ENCODE measurements at regions not wholly inside any gene's neighbourhood (a gene's known extent, or its start where the extent isn't known, plus 50 kb on each side); places are given as distances from the start of the nearest gene placed in this dataset.

DNA sequence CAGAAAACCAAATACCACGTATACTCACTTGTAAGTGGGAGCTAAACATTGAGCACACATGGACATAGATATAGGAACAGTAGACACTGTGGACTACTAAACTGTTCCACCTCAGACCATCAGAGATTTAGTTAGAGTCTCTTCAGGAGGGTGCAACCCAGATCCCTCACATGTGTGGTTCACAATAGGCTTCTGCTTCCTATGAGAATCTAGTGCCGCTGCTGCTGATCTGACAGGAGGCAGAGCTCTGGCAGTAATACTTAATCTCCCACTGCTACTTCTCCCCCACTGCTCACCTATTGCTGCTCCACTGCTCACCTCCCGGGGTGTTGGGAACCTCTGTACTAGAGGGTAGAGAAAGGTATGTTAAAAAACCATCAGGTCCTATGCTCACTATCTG, 533.3 kb downstream of the NSUN3 start:
- Histone ChIP-seq H3K36me3 (no peaks in the 10 kb centered on the region), H3K27me3 (no peaks in the 10 kb centered on the region), H3K27ac (no peak overlapping the region), H3K4me3 (no peak overlapping the region), H3K4me1 (no peaks in the 10 kb centered on the region), H3K9me3 (no peaks in the 10 kb centered on the region)
- TF ChIP-seq POLR2AphosphoS5 (IDR thresholded peaks at IDR 0.05) (no peak), POLR2A (IDR thresholded peaks at IDR 0.05) (no peak), EP300 (IDR thresholded peaks at IDR 0.05) (no peak)
- TF ChIP-seq, protein P1, sequence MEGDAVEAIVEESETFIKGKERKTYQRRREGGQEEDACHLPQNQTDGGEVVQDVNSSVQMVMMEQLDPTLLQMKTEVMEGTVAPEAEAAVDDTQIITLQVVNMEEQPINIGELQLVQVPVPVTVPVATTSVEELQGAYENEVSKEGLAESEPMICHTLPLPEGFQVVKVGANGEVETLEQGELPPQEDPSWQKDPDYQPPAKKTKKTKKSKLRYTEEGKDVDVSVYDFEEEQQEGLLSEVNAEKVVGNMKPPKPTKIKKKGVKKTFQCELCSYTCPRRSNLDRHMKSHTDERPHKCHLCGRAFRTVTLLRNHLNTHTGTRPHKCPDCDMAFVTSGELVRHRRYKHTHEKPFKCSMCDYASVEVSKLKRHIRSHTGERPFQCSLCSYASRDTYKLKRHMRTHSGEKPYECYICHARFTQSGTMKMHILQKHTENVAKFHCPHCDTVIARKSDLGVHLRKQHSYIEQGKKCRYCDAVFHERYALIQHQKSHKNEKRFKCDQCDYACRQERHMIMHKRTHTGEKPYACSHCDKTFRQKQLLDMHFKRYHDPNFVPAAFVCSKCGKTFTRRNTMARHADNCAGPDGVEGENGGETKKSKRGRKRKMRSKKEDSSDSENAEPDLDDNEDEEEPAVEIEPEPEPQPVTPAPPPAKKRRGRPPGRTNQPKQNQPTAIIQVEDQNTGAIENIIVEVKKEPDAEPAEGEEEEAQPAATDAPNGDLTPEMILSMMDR (IDR thresholded peaks at IDR 0.05) = no peak
- 67 to 89% (median 79%) methylated on average over 3 of the region's 3 CpGs for WGBS, 5 donors
- DNase-seq = no peak
- intact Hi-C loops (cut with DNase I; ENCODE audit: low total_unique reads) = no loop called here

DNA sequence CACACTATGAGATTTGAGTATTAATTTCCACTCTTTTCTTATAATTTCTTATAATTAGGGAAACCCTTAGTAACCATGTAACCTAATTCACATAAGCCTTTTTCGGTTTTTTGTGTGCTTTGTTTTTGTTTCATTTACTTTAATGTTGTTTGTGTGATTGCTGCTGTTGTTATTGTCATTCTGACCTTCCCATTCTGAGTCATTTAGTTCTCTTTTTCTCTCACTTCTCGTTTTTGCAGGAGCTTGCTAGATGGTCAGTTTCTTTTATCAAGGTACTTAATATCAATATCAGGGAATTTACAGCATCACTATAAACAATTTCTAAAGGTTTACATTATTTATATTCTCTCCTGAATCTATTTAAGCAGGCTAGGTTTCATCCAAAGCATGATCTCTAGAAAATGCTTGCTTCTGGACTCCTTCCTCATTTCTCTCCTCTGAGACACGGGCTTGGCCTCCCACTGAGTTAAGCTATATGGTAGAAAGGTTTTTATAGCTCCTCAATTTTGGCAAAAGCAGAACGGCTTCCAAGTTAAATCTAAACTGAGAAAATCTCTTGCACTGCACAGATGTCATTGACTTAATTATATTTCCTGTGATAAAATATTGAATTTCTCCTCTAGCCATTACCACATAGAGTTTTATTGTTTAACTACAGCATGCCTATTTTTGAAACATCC, 534.2 kb downstream of the NSUN3 start:
- Histone ChIP-seq H3K27me3 (no peaks in the 10 kb centered on the region), H3K9me3 (no peaks in the 10 kb centered on the region), H3K27ac (no peak overlapping the region), H3K4me3 (no peak overlapping the region), H3K4me1 (no peaks in the 10 kb centered on the region), H3K36me3 (no peaks in the 10 kb centered on the region)
- TF ChIP-seq POLR2AphosphoS5 (IDR thresholded peaks at IDR 0.05) = no peak
- no peak for TF ChIP-seq EP300 (IDR thresholded peaks at IDR 0.05)
- TF ChIP-seq POLR2A (IDR thresholded peaks at IDR 0.05) = no peak
- 39 to 53% (median 46%) methylated on average over 4 of the region's 4 CpGs for WGBS, 5 donors
- no peak for DNase-seq
- intact Hi-C loops (cut with DNase I; ENCODE audit: low total_unique reads) = no loop called here

DNA sequence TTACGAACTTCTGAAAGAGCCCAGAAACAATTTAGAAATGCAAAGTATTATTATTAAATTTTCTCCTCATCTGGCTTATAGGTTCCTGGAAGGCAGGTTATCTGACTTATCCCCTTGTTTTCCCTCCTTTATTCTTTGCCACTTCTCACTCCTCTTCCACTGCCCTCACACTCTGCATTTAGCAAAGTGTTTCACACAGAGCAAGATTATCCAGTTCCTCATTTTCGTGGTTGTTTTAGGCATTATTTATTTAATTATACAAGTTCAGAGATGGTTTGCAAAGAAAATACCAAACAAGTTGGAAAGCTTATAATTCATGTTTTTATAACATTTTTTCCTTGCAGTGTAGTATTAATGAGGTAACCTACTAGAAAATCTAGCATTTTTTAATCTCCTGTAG, 544.9 kb downstream of the NSUN3 start:
- Histone ChIP-seq H3K36me3 (no peaks in the 10 kb centered on the region), H3K27ac (no peak overlapping the region), H3K9me3 (no peaks in the 10 kb centered on the region), H3K4me3 (no peak overlapping the region), H3K4me1 (no peaks in the 10 kb centered on the region), H3K27me3 (no peaks in the 10 kb centered on the region)
- TF ChIP-seq, protein P1 (IDR thresholded peaks at IDR 0.05) = no peak
- TF ChIP-seq POLR2AphosphoS5 (IDR thresholded peaks at IDR 0.05) = no peak
- no peak for TF ChIP-seq POLR2A (IDR thresholded peaks at IDR 0.05)
- no peak for TF ChIP-seq EP300 (IDR thresholded peaks at IDR 0.05)
- DNase-seq = no peak
- intact Hi-C loops (cut with DNase I; ENCODE audit: low total_unique reads) = no loop called here
- 40 to 76% (median 58%) methylated on average over 2 of the region's 2 CpGs for WGBS, 5 donors

DNA sequence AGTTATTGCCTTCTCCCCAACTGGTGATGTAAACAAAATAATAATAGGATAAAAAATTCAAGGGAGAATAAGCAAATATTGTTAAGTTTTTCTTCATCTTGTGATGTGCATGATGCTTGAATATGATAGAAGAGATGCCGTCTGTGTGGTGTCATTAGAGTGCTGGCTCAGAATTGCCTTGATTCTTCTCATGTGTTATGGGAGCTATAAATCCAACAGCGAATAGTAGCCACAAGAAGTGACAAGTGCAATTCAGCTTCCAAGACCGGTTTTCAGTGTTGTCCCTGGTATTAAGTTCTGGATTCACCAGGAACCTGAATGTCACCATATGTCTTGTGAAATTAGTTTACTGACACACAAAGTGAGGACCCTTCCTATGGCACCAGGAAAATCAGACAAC, 547.0 kb downstream of the NSUN3 start:
- intact Hi-C loops (cut with DNase I; ENCODE audit: low total_unique reads) = no loop called here

More for the DNA sequence above, 547.0 kb downstream of the NSUN3 start:
- no peaks in the 10 kb centered on the region for H3K9me3 ChIP-seq
- 91 to 94% (median 93%) methylated on average over 3 of the region's 3 CpGs for WGBS, 5 donors
- H3K27ac ChIP-seq = no peak overlapping the region
- no peak overlapping the region for H3K4me3 ChIP-seq
- no peaks in the 10 kb centered on the region for H3K4me1 ChIP-seq
- no peaks in the 10 kb centered on the region for H3K27me3 ChIP-seq
- DNase-seq = no peak
- TF ChIP-seq, protein P1 (IDR thresholded peaks at IDR 0.05) = no peak
- TF ChIP-seq POLR2A (IDR thresholded peaks at IDR 0.05) = no peak
- no peak for TF ChIP-seq POLR2AphosphoS5 (IDR thresholded peaks at IDR 0.05)
- TF ChIP-seq EP300 (IDR thresholded peaks at IDR 0.05) = no peak
- no peaks in the 10 kb centered on the region for H3K36me3 ChIP-seq

Data from stomach (tissue), 8 donors.